ENCODE measurements at regions not wholly inside any gene's neighbourhood (a gene's known extent, or its start where the extent isn't known, plus 50 kb on each side); places are given as distances from the start of the nearest gene placed in this dataset.
"Not testable (repeated sequence)": the region's sequence is repeated elsewhere in the genome, so short reads cannot be mapped to it uniquely, and the experiment has no call there.

- no peak for FAIRE-seq
- DNase-seq (ENCODE audit: low spot score in 2 of 2): no peak
These were observed 870.0 kb upstream of the CDH9 start for GRCh38 chr5:27908341-27908740.

GRCh38 chr5:27906931-27907601, 868.7 kb upstream of the CDH9 start:
- DNase-seq (ENCODE audit: low spot score in 2 of 2) (no peak), FAIRE-seq (no peak)

- FAIRE-seq: no peak
- no peak for DNase-seq (ENCODE audit: low spot score in 2 of 2)
These were observed 868.1 kb upstream of the CDH9 start for GRCh38 chr5:27906481-27906880.

- DNase-seq (ENCODE audit: low spot score in 2 of 2) (no peak), FAIRE-seq (no peak)
These were observed 862.4 kb upstream of the CDH9 start for GRCh38 chr5:27900761-27901160.

GRCh38 chr5:27876071-27876470, 837.7 kb upstream of the CDH9 start:
- DNase-seq (ENCODE audit: low spot score in 2 of 2): no peak
- FAIRE-seq: no peak

GRCh38 chr5:27875148-27875547, 836.8 kb upstream of the CDH9 start:
- FAIRE-seq: no peak
- DNase-seq (ENCODE audit: low spot score in 2 of 2): no peak

GRCh38 chr5:27868292-27868691, 829.9 kb upstream of the CDH9 start:
- DNase-seq (ENCODE audit: low spot score in 2 of 2): no peak
- FAIRE-seq: peak; percentile 66

GRCh38 chr5:27855491-27855890, 817.1 kb upstream of the CDH9 start:
- FAIRE-seq (no peak), DNase-seq (ENCODE audit: low spot score in 2 of 2) (no peak)

GRCh38 chr5:27854243-27854852, 816.0 kb upstream of the CDH9 start:
- FAIRE-seq (no peak), DNase-seq (ENCODE audit: low spot score in 2 of 2) (no peak)

GRCh38 chr5:27845248-27845647, 806.9 kb upstream of the CDH9 start:
- DNase-seq (ENCODE audit: low spot score in 2 of 2) (no peak), FAIRE-seq (no peak)

GRCh38 chr5:27836704-27837103, 798.3 kb upstream of the CDH9 start:
- FAIRE-seq; DNase-seq (ENCODE audit: low spot score in 2 of 2): not testable (repeated sequence)

- DNase-seq (ENCODE audit: low spot score in 2 of 2) (no peak), FAIRE-seq (no peak)
These were observed 794.5 kb upstream of the CDH9 start for GRCh38 chr5:27832886-27833285.

- FAIRE-seq: no peak
- no peak for DNase-seq (ENCODE audit: low spot score in 2 of 2)
These were observed 792.2 kb upstream of the CDH9 start for GRCh38 chr5:27830546-27830945.

- DNase-seq (ENCODE audit: low spot score in 2 of 2) (no peak), FAIRE-seq (no peak)
These were observed 783.3 kb upstream of the CDH9 start for GRCh38 chr5:27821681-27822080.

- FAIRE-seq (no peak), DNase-seq (ENCODE audit: low spot score in 2 of 2) (no peak)
These were observed 780.5 kb upstream of the CDH9 start for GRCh38 chr5:27818888-27819287.

- DNase-seq (ENCODE audit: low spot score in 2 of 2) (no peak), FAIRE-seq (no peak)
These were observed 776.6 kb upstream of the CDH9 start for GRCh38 chr5:27814983-27815382.

GRCh38 chr5:27814286-27814685, 775.9 kb upstream of the CDH9 start:
- FAIRE-seq (no peak), DNase-seq (ENCODE audit: low spot score in 2 of 2) (no peak)

- DNase-seq (ENCODE audit: low spot score in 2 of 2) (no peak), FAIRE-seq (no peak)
These were observed 772.1 kb upstream of the CDH9 start for GRCh38 chr5:27810458-27810857.

- DNase-seq (ENCODE audit: low spot score in 2 of 2) (no peak), FAIRE-seq (no peak)
These were observed 758.8 kb upstream of the CDH9 start for GRCh38 chr5:27797220-27797619.

- DNase-seq (ENCODE audit: low spot score in 2 of 2): no peak
- no peak for FAIRE-seq
These were observed 749.8 kb upstream of the CDH9 start for GRCh38 chr5:27788184-27788583.

- DNase-seq (ENCODE audit: low spot score in 2 of 2) (no peak), FAIRE-seq (no peak)
These were observed 745.9 kb upstream of the CDH9 start for GRCh38 chr5:27784317-27784716.

- no peak for FAIRE-seq
- DNase-seq (ENCODE audit: low spot score in 2 of 2): no peak
These were observed 739.7 kb upstream of the CDH9 start for GRCh38 chr5:27778121-27778520.

GRCh38 chr5:27773636-27774035, 735.2 kb upstream of the CDH9 start:
- no peak for FAIRE-seq
- no peak for DNase-seq (ENCODE audit: low spot score in 2 of 2)

All from frontal cortex (tissue), 3 donors.